HepG2 (cell line): ENCODE measurements at regions not wholly inside any gene's neighbourhood (a gene's known extent, or its start where the extent isn't known, plus 50 kb on each side); places are given as distances from the start of the nearest gene placed in this dataset.

Experiments
- ATAC-seq: fragments of 200-7000 bp; cut with Tn5 transposase; 3 replicates; pipeline ENCODE4 v1.9.1; 2020; ENCODE audit warnings: mild to moderate bottlenecking, moderate library complexity
- BruUV-seq: library from RNA; stranded (reverse); fragments of 400-500 nt; replicated peaks from 2 replicates; lab custom pipeline; 2021; lab: Mats Ljungman, UMichigan
- CTCF ChIA-PET: fragments of 300-600 bp; formaldehyde crosslinking; extraction: SDS; loops from one replicate; lab custom pipeline; 2021; ENCODE audit warnings: low total read pairs, inconsistent platforms, low intra/inter-chr PET ratio; lab: Yijun Ruan, JAX
- POLR2A ChIA-PET: fragments of 350-600 bp; sonication (Branson Sonifier 250); formaldehyde crosslinking; loops from one replicate; lab custom pipeline; 2020; ENCODE audit warnings: antibody characterized with exemption, inconsistent platforms; lab: Yijun Ruan, JAX
- DNase-seq: peaks from one replicate; pipeline ENCODE4 v3.0.0-alpha.2; 2015; ENCODE audit warnings: low spot score
- FAIRE-seq: peaks from 3 replicates; lab custom pipeline; 2011; peaks lifted over from hg19 to GRCh38; lab: Jason Lieb, UNC
- H2AFZ ChIP-seq: one replicate; pipeline ENCODE4 v1.6.1; 2011; ENCODE audit warnings: low read length, inconsistent platforms
- H3K27ac ChIP-seq: fragments of 300-600 bp; 3 replicates; pipeline ENCODE4 v1.8.0; 2011; ENCODE audit warnings: mixed run types, mild to moderate bottlenecking, mixed read lengths, low read length, inconsistent platforms; ENCODE audit not compliant: insufficient read depth; ENCODE audit errors: extremely low read length
- H3K27me3 ChIP-seq, 2 experiments: fragments of 200-600 bp in 1 of 2; 2 replicates in 1 of 2; 3 replicates in 1 of 2; pipeline versions ENCODE4 v1.6.0 to v1.8.0; 2011; ENCODE audit warnings: low read length in 2 of 2, mild to moderate bottlenecking in 2 of 2, moderate library complexity in 2 of 2, inconsistent platforms in 1 of 2; ENCODE audit not compliant: insufficient read depth in 2 of 2, control insufficient read depth in 1 of 2
- H3K36me3 ChIP-seq, 2 experiments: fragments of 200-600 bp in 1 of 2; replicated peaks in 1 of 2; 2 replicates in 1 of 2; 3 replicates in 1 of 2; pipeline versions ENCODE4 v1.5.1 to v1.8.0; 2011; ENCODE audit warnings: low read length in 2 of 2, inconsistent platforms in 1 of 2; ENCODE audit not compliant: insufficient read depth in 2 of 2, control insufficient read depth in 1 of 2
- H3K4me1 ChIP-seq: 2 replicates; pipeline ENCODE4 v1.5.1; 2012; ENCODE audit warnings: low read length, inconsistent platforms; ENCODE audit not compliant: insufficient read depth
- H3K4me2 ChIP-seq: 2 replicates; pipeline ENCODE4 v1.6.0; 2011; ENCODE audit warnings: low read depth, low read length, inconsistent platforms
- H3K4me3 ChIP-seq, 3 experiments: fragments of 200-600 bp in 1 of 3; sonication (generic), shearing (Covaris generic) in 1 of 3; replicated peaks in 1 of 3; 2 replicates each; pipeline ENCODE4 v1.5.1; 2011 to 2016; ENCODE audit warnings: low read length in 3 of 3, inconsistent platforms in 2 of 3, low read depth in 2 of 3, mild to moderate bottlenecking in 2 of 3, control low read depth in 1 of 3, mixed read lengths in 1 of 3; ENCODE audit not compliant: insufficient read depth in 1 of 3
- H3K79me2 ChIP-seq: one replicate; pipeline ENCODE4 v1.6.1; 2011; ENCODE audit warnings: low read length, inconsistent platforms; ENCODE audit not compliant: insufficient read depth
- H3K9ac ChIP-seq: 2 replicates; pipeline ENCODE4 v1.6.0; 2011; ENCODE audit warnings: mild to moderate bottlenecking, low read depth, low read length, inconsistent platforms; ENCODE audit not compliant: insufficient read depth
- H3K9me3 ChIP-seq: 2 replicates; pipeline ENCODE4 v1.5.1; 2012; ENCODE audit warnings: mild to moderate bottlenecking, low read length
- H4K20me1 ChIP-seq: 2 replicates; pipeline ENCODE4 v1.6.0; 2011; ENCODE audit warnings: inconsistent platforms, mild to moderate bottlenecking, low read length, moderate library complexity; ENCODE audit not compliant: insufficient read depth
- DNMT1 ChIP-seq: sonication (generic); formaldehyde crosslinking; IDR thresholded peaks from 2 replicates; pipeline ENCODE4 v1.5.1; 2020; ENCODE audit warnings: mild to moderate bottlenecking, missing genetic modification reagents
- GLMP ChIP-seq: sonication (generic); formaldehyde crosslinking; IDR thresholded peaks from 2 replicates; pipeline ENCODE4 v1.9.0; 2021; ENCODE audit warnings: missing genetic modification reagents, mild to moderate bottlenecking, borderline replicate concordance
- HCFC1 ChIP-seq: fragments of 150-350 bp; IDR thresholded peaks from 2 replicates; pipeline ENCODE4 v1.6.1; 2014; ENCODE audit warnings: low read depth, low read length
- HNRNPH1 ChIP-seq: fragments of 200-400 bp; formaldehyde crosslinking; optimal IDR thresholded peaks from 2 replicates; pipeline ENCODE3; 2017; ENCODE audit warnings: mild to moderate bottlenecking, low read depth, low read length
- NONO ChIP-seq, 2 experiments: fragments of 450-650 bp in 1 of 2; sonication (generic) in 1 of 2; formaldehyde crosslinking in 1 of 2; IDR thresholded peaks in 1 of 2; conservative IDR thresholded peaks in 1 of 2; 2 replicates each; pipeline versions ENCODE4 v1.6.1 to v1.8.0; 2017 to 2022; ENCODE audit warnings: mild to moderate bottlenecking in 1 of 2, missing genetic modification reagents in 1 of 2, moderate library complexity in 1 of 2
- NR1H2 ChIP-seq: sonication (generic); formaldehyde crosslinking; IDR thresholded peaks from 2 replicates; pipeline ENCODE4 v1.8.1; 2022; ENCODE audit warnings: low read depth, missing genetic modification reagents, borderline replicate concordance
- PAXIP1 ChIP-seq: sonication (generic); formaldehyde crosslinking; conservative IDR thresholded peaks from 2 replicates; pipeline ENCODE4 v1.4.0; 2020; ENCODE audit warnings: mild to moderate bottlenecking, missing genetic modification reagents, moderate library complexity
- TAF15 ChIP-seq: fragments of 200-400 bp; formaldehyde crosslinking; IDR thresholded peaks from one replicate; pipeline ENCODE4 v1.6.1; 2018; ENCODE audit warnings: mild to moderate bottlenecking, low read depth, low read length; ENCODE audit not compliant: poor library complexity, severe bottlenecking
- TRIM24 ChIP-seq: sonication (generic); formaldehyde crosslinking; IDR thresholded peaks from 2 replicates; pipeline ENCODE4 v1.8.0; 2022; ENCODE audit warnings: mild to moderate bottlenecking, missing genetic modification reagents
- ZNF335 ChIP-seq: sonication (generic); formaldehyde crosslinking; IDR thresholded peaks from 2 replicates; pipeline ENCODE4 v1.4.0; 2020; ENCODE audit warnings: missing genetic modification reagents
- ZNF563 ChIP-seq: sonication (generic); formaldehyde crosslinking; IDR thresholded peaks from 2 replicates; pipeline ENCODE4 v1.8.0; 2022; ENCODE audit warnings: mild to moderate bottlenecking, moderate library complexity, missing genetic modification reagents
- in situ Hi-C: cut with HindIII; loops from 2 replicates; pipeline ENCODE4 v1.10.0; 2017; ENCODE audit warnings: low pct_unique_long_range_greater_than_20kb; ENCODE audit not compliant: extremely low pct_ligation_motif_present
- intact Hi-C: fragments of 100-400 bp; cut with micrococcal nuclease; formaldehyde crosslinking; loops from one replicate; pipeline ENCODE4 v1.10.0; 2022; ENCODE audit not compliant: unreplicated experiment
- TF ChIP-seq, protein P1 (sequence below): sonication (generic); formaldehyde crosslinking; IDR thresholded peaks from 2 replicates; pipeline ENCODE4 v1.5.0; 2020; ENCODE audit warnings: missing genetic modification reagents
- TF ChIP-seq, protein P2 (sequence below): sonication (generic); formaldehyde crosslinking; IDR thresholded peaks from 2 replicates; pipeline ENCODE4 v1.8.0; 2022; ENCODE audit warnings: missing genetic modification reagents, low read depth, mild to moderate bottlenecking, borderline replicate concordance

DNA sequence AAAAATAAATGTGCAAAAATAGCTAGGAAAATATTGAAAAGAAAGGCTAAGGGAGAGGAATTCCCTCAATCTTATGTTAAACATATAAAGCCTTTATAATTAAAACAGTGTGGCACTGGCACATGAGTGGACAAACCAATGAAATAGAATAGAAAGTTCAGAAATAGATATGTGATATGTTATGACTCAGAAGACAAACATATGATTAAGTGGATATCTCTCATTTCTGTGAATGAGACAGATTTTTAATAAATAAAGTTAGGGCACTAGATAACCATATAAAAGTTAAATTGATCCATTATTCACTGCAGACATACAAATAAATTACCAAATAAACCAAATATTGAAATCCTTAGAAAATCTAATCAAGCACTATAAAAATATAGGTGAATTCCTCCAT, 73.0 kb downstream of the ALG10B start:
- Histone ChIP-seq H3K27ac (no peak overlapping the region), H3K9ac (no peak overlapping the region), H2AFZ (no peak overlapping the region), H3K36me3 (no peaks in the 10 kb centered on the region), H3K4me1 (no peaks in the 10 kb centered on the region), H3K4me2 (no peak overlapping the region), H3K4me3 (no peak overlapping the region), H3K9me3 (no peaks in the 10 kb centered on the region), H4K20me1 (no peaks in the 10 kb centered on the region), H3K79me2 (no peaks in the 10 kb centered on the region), H3K27me3 (no peaks in the 10 kb centered on the region)
- TF ChIP-seq TRIM24 (CRISPR knock-in tag) (no peak), ZNF563 (CRISPR knock-in tag) (no peak), DNMT1 (no peak), HCFC1 (no peak), NONO (IDR thresholded peaks at IDR 0.05) (no peak), NONO (CRISPR knock-in tag; conservative IDR thresholded peaks at IDR 0.05) (no peak), PAXIP1 (CRISPR knock-in tag) (no peak), HNRNPH1 (no peak), GLMP (CRISPR knock-in tag) (no peak), TAF15 (no peak), ZNF335 (CRISPR knock-in tag) (no peak), NR1H2 (CRISPR knock-in tag) (no peak)
- TF ChIP-seq, protein P1, sequence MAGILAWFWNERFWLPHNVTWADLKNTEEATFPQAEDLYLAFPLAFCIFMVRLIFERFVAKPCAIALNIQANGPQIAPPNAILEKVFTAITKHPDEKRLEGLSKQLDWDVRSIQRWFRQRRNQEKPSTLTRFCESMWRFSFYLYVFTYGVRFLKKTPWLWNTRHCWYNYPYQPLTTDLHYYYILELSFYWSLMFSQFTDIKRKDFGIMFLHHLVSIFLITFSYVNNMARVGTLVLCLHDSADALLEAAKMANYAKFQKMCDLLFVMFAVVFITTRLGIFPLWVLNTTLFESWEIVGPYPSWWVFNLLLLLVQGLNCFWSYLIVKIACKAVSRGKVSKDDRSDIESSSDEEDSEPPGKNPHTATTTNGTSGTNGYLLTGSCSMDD (CRISPR knock-in tag) = no peak
- TF ChIP-seq, protein P2, sequence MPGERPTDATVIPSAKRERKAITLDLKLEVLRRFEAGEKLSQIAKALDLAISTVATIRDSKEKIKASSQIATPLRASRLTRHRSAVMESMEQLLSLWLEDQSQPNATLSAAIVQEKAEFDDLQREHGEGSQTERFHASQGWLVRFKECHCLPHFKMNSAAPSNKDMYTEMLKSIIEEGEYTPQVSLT (CRISPR knock-in tag) = no peak
- in situ Hi-C loops (no loop called here), intact Hi-C loops (no loop called here)
- ATAC-seq (no peak), FAIRE-seq (no peak), DNase-seq (no peak)
- no TSS peak for BruUV-seq
- CTCF ChIA-PET = no interaction called here
- POLR2A ChIA-PET = no interaction called here
